ENCODE measurements at regions not wholly inside any gene's neighbourhood (a gene's known extent, or its start where the extent isn't known, plus 50 kb on each side); places are given as distances from the start of the nearest gene placed in this dataset.

- TF ChIP-seq SRF (IDR thresholded peaks at IDR 0.05; ENCODE audit: low read depth, low read length) = no peak
- no peak for TF ChIP-seq JUN (IDR thresholded peaks at IDR 0.05; ENCODE audit: low read depth, low read length)
- TF ChIP-seq SIX5 (IDR thresholded peaks at IDR 0.05; ENCODE audit: low read depth, low read length) = no peak
- TF ChIP-seq ASH2L (IDR thresholded peaks at IDR 0.05; ENCODE audit: low read length) = no peak
- no peak for TF ChIP-seq HDAC6 (IDR thresholded peaks at IDR 0.05; ENCODE audit: low read depth, low read length)
- no peak for TF ChIP-seq RNF2 (IDR thresholded peaks at IDR 0.05; ENCODE audit: borderline replicate concordance, low read depth, low read length, missing control alignments, poor library complexity, severe bottlenecking)
- TF ChIP-seq, protein P1, sequence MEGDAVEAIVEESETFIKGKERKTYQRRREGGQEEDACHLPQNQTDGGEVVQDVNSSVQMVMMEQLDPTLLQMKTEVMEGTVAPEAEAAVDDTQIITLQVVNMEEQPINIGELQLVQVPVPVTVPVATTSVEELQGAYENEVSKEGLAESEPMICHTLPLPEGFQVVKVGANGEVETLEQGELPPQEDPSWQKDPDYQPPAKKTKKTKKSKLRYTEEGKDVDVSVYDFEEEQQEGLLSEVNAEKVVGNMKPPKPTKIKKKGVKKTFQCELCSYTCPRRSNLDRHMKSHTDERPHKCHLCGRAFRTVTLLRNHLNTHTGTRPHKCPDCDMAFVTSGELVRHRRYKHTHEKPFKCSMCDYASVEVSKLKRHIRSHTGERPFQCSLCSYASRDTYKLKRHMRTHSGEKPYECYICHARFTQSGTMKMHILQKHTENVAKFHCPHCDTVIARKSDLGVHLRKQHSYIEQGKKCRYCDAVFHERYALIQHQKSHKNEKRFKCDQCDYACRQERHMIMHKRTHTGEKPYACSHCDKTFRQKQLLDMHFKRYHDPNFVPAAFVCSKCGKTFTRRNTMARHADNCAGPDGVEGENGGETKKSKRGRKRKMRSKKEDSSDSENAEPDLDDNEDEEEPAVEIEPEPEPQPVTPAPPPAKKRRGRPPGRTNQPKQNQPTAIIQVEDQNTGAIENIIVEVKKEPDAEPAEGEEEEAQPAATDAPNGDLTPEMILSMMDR (IDR thresholded peaks at IDR 0.05; ENCODE audit: control extremely low read depth in 1 of 3, insufficient read depth in 1 of 3, low read depth in 1 of 3, low read length in 3 of 3) = no peak
- TF ChIP-seq POLR2AphosphoS5 (IDR thresholded peaks at IDR 0.05; ENCODE audit: low read depth, low read length) = no peak
- no peak for TF ChIP-seq MAX (IDR thresholded peaks at IDR 0.05)
- no peak for TF ChIP-seq ZNF274 (IDR thresholded peaks at IDR 0.05; ENCODE audit: borderline replicate concordance, extremely low read depth, low read length)
- H2BK15ac ChIP-seq (ENCODE audit: low read length) = no peak overlapping the region
- H4K91ac ChIP-seq (replicated peaks; ENCODE audit: insufficient read length, low read length) = no peak overlapping the region
- H2BK12ac ChIP-seq (ENCODE audit: low read depth, low read length) = no peak overlapping the region
- H2AFZ ChIP-seq (ENCODE audit: low read length) = no peak overlapping the region
- no peak overlapping the region for H4K5ac ChIP-seq (ENCODE audit: insufficient read length, low read depth, low read length)
- no peaks in the 10 kb centered on the region for H3K36me3 ChIP-seq (ENCODE audit: control insufficient read depth in 2 of 4, insufficient read depth in 4 of 4, low read length in 3 of 4)
- H3K4me3 ChIP-seq (ENCODE audit: extremely low read depth in 1 of 4, insufficient read depth in 2 of 4, low read depth in 3 of 4, low read length in 4 of 4) = no peak overlapping the region
- no peak overlapping the region for H4K8ac ChIP-seq (ENCODE audit: extremely low read depth, insufficient read depth, low read length)
- H3K79me1 ChIP-seq (ENCODE audit: low read depth, low read length) = no peaks in the 10 kb centered on the region
- H3K14ac ChIP-seq (ENCODE audit: insufficient read length) = no peak overlapping the region
- no peak overlapping the region for H3K23ac ChIP-seq (ENCODE audit: insufficient read length)
- no peak overlapping the region for H3K18ac ChIP-seq (ENCODE audit: extremely low read depth, low read length)
- H3K4me2 ChIP-seq (ENCODE audit: insufficient read depth in 1 of 2, low read depth in 2 of 2, low read length in 2 of 2) = no peak overlapping the region
- no peak overlapping the region for H3K4ac ChIP-seq (replicated peaks; ENCODE audit: insufficient read length, low read depth, low read length)
- H3K56ac ChIP-seq (replicated peaks; ENCODE audit: insufficient read length, low read depth, low read length) = no peak overlapping the region
- no peak overlapping the region for H2AK5ac ChIP-seq (ENCODE audit: low read depth, low read length)
- no peaks in the 10 kb centered on the region; a peak in 1 of 7 replicates for H3K27me3 ChIP-seq (replicated peaks in 1 of 4; ENCODE audit: control insufficient read depth in 3 of 4, extremely low read depth in 1 of 4, insufficient read depth in 3 of 4, low read length in 3 of 4)
- no peak overlapping the region for H2BK120ac ChIP-seq (replicated peaks; ENCODE audit: low read depth, low read length)
- no peak overlapping the region for H2BK20ac ChIP-seq (ENCODE audit: low read length)
- FAIRE-seq (no peak), DNase-seq (ENCODE audit: low read depth in 1 of 2, low spot score in 2 of 2) (no peak)
- no peak overlapping the region for H3K27ac ChIP-seq (ENCODE audit: low read depth, low read length)
- POLR2A ChIA-PET (ENCODE audit: partially characterized antibody) = no interaction called here
- no peaks in the 10 kb centered on the region for H4K20me1 ChIP-seq (replicated peaks in 1 of 2; ENCODE audit: control insufficient read depth in 1 of 2, insufficient read depth in 2 of 2, low read length in 2 of 2)
- no peak overlapping the region for H3K9ac ChIP-seq (replicated peaks in 1 of 4; ENCODE audit: extremely low read depth in 1 of 4, low read depth in 3 of 4, low read length in 3 of 4)
- H3K4me1 ChIP-seq (replicated peaks in 1 of 4; ENCODE audit: control insufficient read depth in 3 of 4, insufficient read depth in 4 of 4, low read length in 3 of 4) = no peaks in the 10 kb centered on the region
- CTCF ChIA-PET (ENCODE audit: partially characterized antibody) = interaction anchor here (0.9 kb wide), 1 partner anchor 11 kb away, joined by 3 read pairs; no protein-coding TSS in a partner anchor
- H2BK5ac ChIP-seq (ENCODE audit: low read depth, low read length) = no peak overlapping the region
- H3K23me2 ChIP-seq (ENCODE audit: low read depth, low read length) = no peaks in the 10 kb centered on the region; the same call in 1 of the 2 replicates
- no peaks in the 10 kb centered on the region for H3K79me2 ChIP-seq (ENCODE audit: control insufficient read depth in 1 of 2, insufficient read depth in 2 of 2, low read length in 2 of 2)
- H3K9me3 ChIP-seq (ENCODE audit: insufficient read depth in 2 of 2, low read depth in 1 of 2, low read length in 1 of 2) = no peaks in the 10 kb centered on the region
Measured at GRCh38 chr9:106233116-106233515, 538.8 kb downstream of the TMEM38B start.

Measured in H1 (cell line).